Liver (tissue), 8 donors: ENCODE measurements at regions not wholly inside any gene's neighbourhood (a gene's known extent, or its start where the extent isn't known, plus 50 kb on each side); places are given as distances from the start of the nearest gene placed in this dataset.

ENCODE experiments used
- DNase-seq: peaks from one replicate; pipeline ENCODE4 v3.0.0-alpha.2; 2017; ENCODE audit warnings: low spot score
- H3K27ac ChIP-seq, 2 donors: one replicate each; pipeline ENCODE4 v1.7.0; 2013; ENCODE audit warnings: inconsistent platforms in 2 of 2, low read length in 2 of 2, control low read depth in 1 of 2, low read depth in 1 of 2, mild to moderate bottlenecking in 1 of 2
- H3K27me3 ChIP-seq, 4 donors: one replicate each; pipeline versions ENCODE4 v1.6.1 to v1.7.0; 2013; ENCODE audit warnings: low read length in 3 of 4, inconsistent platforms in 1 of 4, mild to moderate bottlenecking in 1 of 4, moderate library complexity in 1 of 4; ENCODE audit not compliant: control insufficient read depth in 4 of 4, insufficient read depth in 4 of 4
- H3K36me3 ChIP-seq, 4 donors: one replicate each; pipeline versions ENCODE4 v1.6.1 to v1.7.0; 2013; ENCODE audit warnings: low read length in 3 of 4, mild to moderate bottlenecking in 3 of 4, low read depth in 1 of 4, moderate library complexity in 1 of 4; ENCODE audit not compliant: control insufficient read depth in 4 of 4, insufficient read depth in 3 of 4
- H3K4me1 ChIP-seq, 4 donors: one replicate each; pipeline versions ENCODE4 v1.6.1 to v1.7.0; 2013; ENCODE audit warnings: low read length in 3 of 4, mild to moderate bottlenecking in 3 of 4, moderate library complexity in 1 of 4; ENCODE audit not compliant: control insufficient read depth in 4 of 4, insufficient read depth in 4 of 4
- H3K4me3 ChIP-seq, 3 donors: one replicate each; pipeline versions ENCODE4 v1.6.1 to v1.7.0; 2013; ENCODE audit warnings: low read length in 3 of 3, control low read depth in 1 of 3, low read depth in 1 of 3, mild to moderate bottlenecking in 1 of 3
- H3K9ac ChIP-seq, 2 donors: one replicate each; pipeline ENCODE4 v1.7.0; 2013; ENCODE audit warnings: low read length in 2 of 2, mild to moderate bottlenecking in 2 of 2, moderate library complexity in 2 of 2, control low read depth in 1 of 2, low read depth in 1 of 2
- H3K9me3 ChIP-seq, 4 donors: one replicate each; pipeline versions ENCODE4 v1.6.1 to v1.7.0; 2013; ENCODE audit warnings: low read length in 3 of 4; ENCODE audit not compliant: control insufficient read depth in 4 of 4
- EGR1 ChIP-seq, 2 donors: IDR thresholded peaks; 2 replicates each; pipeline ENCODE4 v1.6.1; 2016 to 2018; ENCODE audit warnings: antibody characterized with exemption in 2 of 2, low read depth in 2 of 2
- FOXA1 ChIP-seq: IDR thresholded peaks from 2 replicates; pipeline ENCODE4 v1.6.1; 2016; ENCODE audit warnings: antibody characterized with exemption
- FOXA2 ChIP-seq: IDR thresholded peaks from 2 replicates; pipeline ENCODE4 v1.6.1; 2016; ENCODE audit warnings: antibody characterized with exemption
- GABPA ChIP-seq, 2 donors: IDR thresholded peaks in 1 of 2; conservative IDR thresholded peaks in 1 of 2; 2 replicates each; pipeline ENCODE4 v1.6.1; 2016; ENCODE audit warnings: antibody characterized with exemption in 2 of 2, mild to moderate bottlenecking in 1 of 2, moderate library complexity in 1 of 2
- HNF4A ChIP-seq, 2 donors: conservative IDR thresholded peaks; 2 replicates each; pipeline ENCODE4 v1.6.1; 2016; ENCODE audit warnings: antibody characterized with exemption in 2 of 2, mild to moderate bottlenecking in 2 of 2
- HNF4G ChIP-seq: IDR thresholded peaks from 2 replicates; pipeline ENCODE4 v1.6.1; 2016; ENCODE audit warnings: antibody characterized with exemption
- JUND ChIP-seq, 2 donors: IDR thresholded peaks; 2 replicates each; pipeline ENCODE4 v1.6.1; 2016; ENCODE audit warnings: antibody characterized with exemption in 2 of 2
- NR2F2 ChIP-seq: IDR thresholded peaks from 2 replicates; pipeline ENCODE4 v1.6.1; 2016; ENCODE audit warnings: antibody characterized with exemption
- RAD21 ChIP-seq, 2 donors: IDR thresholded peaks; 2 replicates each; pipeline ENCODE4 v1.6.1; 2016; ENCODE audit warnings: antibody characterized with exemption in 2 of 2, mild to moderate bottlenecking in 2 of 2
- RXRA ChIP-seq, 2 donors: IDR thresholded peaks; 2 replicates each; pipeline ENCODE4 v1.6.1; 2017 to 2018; ENCODE audit warnings: antibody characterized with exemption in 2 of 2, mild to moderate bottlenecking in 1 of 2
- SP1 ChIP-seq: IDR thresholded peaks from 2 replicates; pipeline ENCODE4 v1.6.1; 2018; ENCODE audit warnings: antibody characterized with exemption, mild to moderate bottlenecking
- TAF1 ChIP-seq: conservative IDR thresholded peaks from 2 replicates; pipeline ENCODE4 v1.6.1; 2016; ENCODE audit warnings: antibody characterized with exemption, mild to moderate bottlenecking
- YY1 ChIP-seq: IDR thresholded peaks from 2 replicates; pipeline ENCODE4 v1.6.1; 2016; ENCODE audit warnings: antibody characterized with exemption, mild to moderate bottlenecking
- WGBS: extraction: QIAGEN DNeasy Blood & Tissue Kit; methylation state at CpG from one replicate; pipeline ENCODE4 v1.1.7; 2013; 5-methylcytosine and 5-hydroxymethylcytosine counted together
- TF ChIP-seq, protein P1 (sequence below): IDR thresholded peaks from 2 replicates; pipeline ENCODE4 v1.6.1; 2016; ENCODE audit warnings: antibody characterized with exemption
- TF ChIP-seq, protein P2 (sequence below): IDR thresholded peaks from 2 replicates; pipeline ENCODE4 v1.6.1; 2016; ENCODE audit warnings: antibody characterized with exemption
- TF ChIP-seq, protein P3 (sequence below): IDR thresholded peaks from 2 replicates; pipeline ENCODE4 v1.6.1; 2016; ENCODE audit warnings: antibody characterized with exemption
- TF ChIP-seq, protein P4 (sequence below): fragments of 150-350 bp; IDR thresholded peaks from 2 replicates; pipeline ENCODE4 v1.5.1; 2017; ENCODE audit warnings: improper control_type of control experiment, low read depth, low read length; ENCODE audit not compliant: missing input control
- TF ChIP-seq, protein P5 (sequence below): IDR thresholded peaks from 2 replicates; pipeline ENCODE4 v1.6.1; 2016; ENCODE audit warnings: antibody characterized with exemption, mild to moderate bottlenecking
- donor health status: healthy.
- donor health status: healthy.
- donor health status: healthy.
- donor health status: healthy.
- donor health status: healthy.

DNA sequence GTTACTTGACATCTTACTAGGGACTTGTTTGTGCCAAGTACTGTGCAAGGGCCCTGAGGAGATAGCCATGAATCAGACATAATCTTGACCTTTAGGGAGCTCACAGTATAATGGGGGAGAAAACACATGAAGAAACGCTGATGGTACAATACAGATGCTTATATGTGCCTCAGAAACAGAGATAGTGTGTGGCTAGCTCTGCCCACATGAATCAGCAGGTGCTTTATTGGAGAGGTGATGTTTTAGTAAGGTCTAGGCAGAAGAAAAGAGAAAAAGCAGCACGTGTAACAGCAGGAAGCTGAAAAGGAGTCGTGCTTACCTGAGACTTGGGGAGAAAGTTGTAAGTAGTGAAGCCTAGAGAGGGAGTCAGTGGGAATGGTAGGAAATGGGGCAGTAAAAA is 60.6 kb upstream of the LMO4 start:
- no peaks in the 10 kb centered on the region for H3K36me3 ChIP-seq
- H3K9ac ChIP-seq = no peak overlapping the region
- no peaks in the 10 kb centered on the region for H3K4me1 ChIP-seq
- TF ChIP-seq RAD21 (IDR thresholded peaks at IDR 0.05) = no peak
- no peak for TF ChIP-seq TAF1
- TF ChIP-seq, protein P1, sequence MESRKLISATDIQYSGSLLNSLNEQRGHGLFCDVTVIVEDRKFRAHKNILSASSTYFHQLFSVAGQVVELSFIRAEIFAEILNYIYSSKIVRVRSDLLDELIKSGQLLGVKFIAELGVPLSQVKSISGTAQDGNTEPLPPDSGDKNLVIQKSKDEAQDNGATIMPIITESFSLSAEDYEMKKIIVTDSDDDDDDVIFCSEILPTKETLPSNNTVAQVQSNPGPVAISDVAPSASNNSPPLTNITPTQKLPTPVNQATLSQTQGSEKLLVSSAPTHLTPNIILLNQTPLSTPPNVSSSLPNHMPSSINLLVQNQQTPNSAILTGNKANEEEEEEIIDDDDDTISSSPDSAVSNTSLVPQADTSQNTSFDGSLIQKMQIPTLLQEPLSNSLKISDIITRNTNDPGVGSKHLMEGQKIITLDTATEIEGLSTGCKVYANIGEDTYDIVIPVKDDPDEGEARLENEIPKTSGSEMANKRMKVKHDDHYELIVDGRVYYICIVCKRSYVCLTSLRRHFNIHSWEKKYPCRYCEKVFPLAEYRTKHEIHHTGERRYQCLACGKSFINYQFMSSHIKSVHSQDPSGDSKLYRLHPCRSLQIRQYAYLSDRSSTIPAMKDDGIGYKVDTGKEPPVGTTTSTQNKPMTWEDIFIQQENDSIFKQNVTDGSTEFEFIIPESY = no peak
- TF ChIP-seq NR2F2 = no peak
- TF ChIP-seq, protein P2, sequence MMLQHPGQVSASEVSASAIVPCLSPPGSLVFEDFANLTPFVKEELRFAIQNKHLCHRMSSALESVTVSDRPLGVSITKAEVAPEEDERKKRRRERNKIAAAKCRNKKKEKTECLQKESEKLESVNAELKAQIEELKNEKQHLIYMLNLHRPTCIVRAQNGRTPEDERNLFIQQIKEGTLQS = no peak
- TF ChIP-seq JUND (IDR thresholded peaks at IDR 0.05) = no peak
- TF ChIP-seq FOXA2 = no peak
- TF ChIP-seq, protein P3, sequence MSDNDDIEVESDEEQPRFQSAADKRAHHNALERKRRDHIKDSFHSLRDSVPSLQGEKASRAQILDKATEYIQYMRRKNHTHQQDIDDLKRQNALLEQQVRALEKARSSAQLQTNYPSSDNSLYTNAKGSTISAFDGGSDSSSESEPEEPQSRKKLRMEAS = no peak
- TF ChIP-seq, protein P4, sequence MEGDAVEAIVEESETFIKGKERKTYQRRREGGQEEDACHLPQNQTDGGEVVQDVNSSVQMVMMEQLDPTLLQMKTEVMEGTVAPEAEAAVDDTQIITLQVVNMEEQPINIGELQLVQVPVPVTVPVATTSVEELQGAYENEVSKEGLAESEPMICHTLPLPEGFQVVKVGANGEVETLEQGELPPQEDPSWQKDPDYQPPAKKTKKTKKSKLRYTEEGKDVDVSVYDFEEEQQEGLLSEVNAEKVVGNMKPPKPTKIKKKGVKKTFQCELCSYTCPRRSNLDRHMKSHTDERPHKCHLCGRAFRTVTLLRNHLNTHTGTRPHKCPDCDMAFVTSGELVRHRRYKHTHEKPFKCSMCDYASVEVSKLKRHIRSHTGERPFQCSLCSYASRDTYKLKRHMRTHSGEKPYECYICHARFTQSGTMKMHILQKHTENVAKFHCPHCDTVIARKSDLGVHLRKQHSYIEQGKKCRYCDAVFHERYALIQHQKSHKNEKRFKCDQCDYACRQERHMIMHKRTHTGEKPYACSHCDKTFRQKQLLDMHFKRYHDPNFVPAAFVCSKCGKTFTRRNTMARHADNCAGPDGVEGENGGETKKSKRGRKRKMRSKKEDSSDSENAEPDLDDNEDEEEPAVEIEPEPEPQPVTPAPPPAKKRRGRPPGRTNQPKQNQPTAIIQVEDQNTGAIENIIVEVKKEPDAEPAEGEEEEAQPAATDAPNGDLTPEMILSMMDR = no peak
- no peak for TF ChIP-seq SP1
- no peak for TF ChIP-seq FOXA1
- no peak for TF ChIP-seq RXRA (IDR thresholded peaks at IDR 0.05)
- TF ChIP-seq, protein P5, sequence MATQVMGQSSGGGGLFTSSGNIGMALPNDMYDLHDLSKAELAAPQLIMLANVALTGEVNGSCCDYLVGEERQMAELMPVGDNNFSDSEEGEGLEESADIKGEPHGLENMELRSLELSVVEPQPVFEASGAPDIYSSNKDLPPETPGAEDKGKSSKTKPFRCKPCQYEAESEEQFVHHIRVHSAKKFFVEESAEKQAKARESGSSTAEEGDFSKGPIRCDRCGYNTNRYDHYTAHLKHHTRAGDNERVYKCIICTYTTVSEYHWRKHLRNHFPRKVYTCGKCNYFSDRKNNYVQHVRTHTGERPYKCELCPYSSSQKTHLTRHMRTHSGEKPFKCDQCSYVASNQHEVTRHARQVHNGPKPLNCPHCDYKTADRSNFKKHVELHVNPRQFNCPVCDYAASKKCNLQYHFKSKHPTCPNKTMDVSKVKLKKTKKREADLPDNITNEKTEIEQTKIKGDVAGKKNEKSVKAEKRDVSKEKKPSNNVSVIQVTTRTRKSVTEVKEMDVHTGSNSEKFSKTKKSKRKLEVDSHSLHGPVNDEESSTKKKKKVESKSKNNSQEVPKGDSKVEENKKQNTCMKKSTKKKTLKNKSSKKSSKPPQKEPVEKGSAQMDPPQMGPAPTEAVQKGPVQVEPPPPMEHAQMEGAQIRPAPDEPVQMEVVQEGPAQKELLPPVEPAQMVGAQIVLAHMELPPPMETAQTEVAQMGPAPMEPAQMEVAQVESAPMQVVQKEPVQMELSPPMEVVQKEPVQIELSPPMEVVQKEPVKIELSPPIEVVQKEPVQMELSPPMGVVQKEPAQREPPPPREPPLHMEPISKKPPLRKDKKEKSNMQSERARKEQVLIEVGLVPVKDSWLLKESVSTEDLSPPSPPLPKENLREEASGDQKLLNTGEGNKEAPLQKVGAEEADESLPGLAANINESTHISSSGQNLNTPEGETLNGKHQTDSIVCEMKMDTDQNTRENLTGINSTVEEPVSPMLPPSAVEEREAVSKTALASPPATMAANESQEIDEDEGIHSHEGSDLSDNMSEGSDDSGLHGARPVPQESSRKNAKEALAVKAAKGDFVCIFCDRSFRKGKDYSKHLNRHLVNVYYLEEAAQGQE = no peak
- TF ChIP-seq GABPA (IDR thresholded peaks at IDR 0.05 in 1 of 2, conservative IDR thresholded peaks at IDR 0.05 in 1 of 2) = no peak
- no peak for TF ChIP-seq EGR1 (IDR thresholded peaks at IDR 0.05; ENCODE audit: low read depth in 2 of 2)
- TF ChIP-seq HNF4A (conservative IDR thresholded peaks at IDR 0.05) = no peak
- TF ChIP-seq YY1 = no peak
- no peak for TF ChIP-seq HNF4G
- no peaks in the 10 kb centered on the region for H3K9me3 ChIP-seq
- H3K4me3 ChIP-seq = no peak overlapping the region
- H3K27ac ChIP-seq = no peak overlapping the region
- H3K27me3 ChIP-seq = peaks cover 0 to 9% (median 0%) of the 10 kb centered on the region in 4 donors
- DNase-seq = no peak
- 61% methylated on average over 3 of the region's 3 CpGs for WGBS
